ENCODE measurements at regions not wholly inside any gene's neighbourhood (a gene's known extent, or its start where the extent isn't known, plus 50 kb on each side); places are given as distances from the start of the nearest gene placed in this dataset.
"Not testable (repeated sequence)": the region's sequence is repeated elsewhere in the genome, so short reads cannot be mapped to it uniquely, and the experiment has no call there.

DNA sequence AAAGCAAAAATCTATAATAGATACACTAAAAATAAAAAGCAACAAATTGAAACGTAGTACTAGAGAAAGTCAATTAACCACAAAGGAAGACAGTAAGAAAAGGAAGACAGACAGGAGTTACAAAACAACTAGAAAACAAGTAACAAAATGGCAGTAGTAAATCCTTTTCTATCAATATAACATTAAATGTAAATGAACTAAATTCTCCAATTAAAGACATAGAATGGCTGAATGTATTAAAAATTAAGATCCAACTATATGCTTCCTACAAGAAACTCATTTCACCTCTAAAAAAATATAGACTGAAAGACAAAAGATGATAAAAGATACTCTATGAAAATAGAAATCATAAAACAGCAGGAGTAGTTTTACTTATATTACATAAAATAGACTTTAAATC lies 79.1 kb downstream of the CTH start:
- ATAC-seq = no peak
- intact Hi-C loops (cut with DNase I) = no loop called here
- no peak for DNase-seq (ENCODE audit: low spot score)

GRCh38 chr1:70495370-70495769 lies 84.3 kb downstream of the CTH start:
- intact Hi-C loops (cut with DNase I) = no loop called here
- no peak for ATAC-seq
- no peak for DNase-seq (ENCODE audit: low spot score)

DNA sequence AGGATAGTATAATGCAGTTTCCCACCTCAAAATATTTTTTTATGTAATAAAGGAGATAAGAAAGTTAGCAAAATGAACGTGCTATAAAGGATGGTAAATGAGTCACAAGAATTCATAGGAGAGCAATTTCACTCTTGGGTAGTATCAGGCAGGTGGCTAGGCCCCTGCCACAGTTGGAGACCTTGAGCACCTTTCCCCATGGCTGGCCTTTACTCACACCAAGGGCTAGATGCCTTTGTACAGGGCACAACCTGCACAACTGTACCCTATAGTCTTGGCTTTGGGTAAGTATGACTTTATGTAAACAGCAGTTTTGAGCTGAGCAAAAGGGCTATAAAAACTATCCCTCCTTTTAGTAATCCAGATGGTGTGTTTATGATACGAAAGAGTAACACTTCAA lies 85.1 kb downstream of the CTH start:
- no peak for ATAC-seq
- intact Hi-C loops (cut with DNase I) = no loop called here
- DNase-seq (ENCODE audit: low spot score) = no peak

DNA sequence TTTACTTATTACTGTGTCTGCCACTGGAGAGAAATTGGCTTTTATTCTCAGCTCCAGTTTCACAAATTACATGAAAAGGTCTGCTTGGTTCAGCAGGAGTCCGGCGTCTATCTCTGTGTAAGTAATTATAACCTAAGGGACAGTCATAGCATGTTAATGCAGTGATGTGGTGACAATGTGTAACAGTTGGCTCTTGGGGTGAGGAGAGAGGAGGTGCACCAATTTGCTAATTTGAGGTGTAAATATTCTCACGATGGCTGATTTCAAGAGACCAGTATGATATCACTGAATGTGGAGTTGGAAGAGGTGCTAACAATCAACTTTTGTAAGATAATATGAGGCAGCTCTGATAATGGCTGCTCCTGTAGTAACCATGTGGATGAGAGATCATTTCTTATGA lies 86.1 kb downstream of the CTH start:
- DNase-seq (ENCODE audit: low spot score) = no peak
- ATAC-seq = no peak
- intact Hi-C loops (cut with DNase I) = no loop called here

DNA sequence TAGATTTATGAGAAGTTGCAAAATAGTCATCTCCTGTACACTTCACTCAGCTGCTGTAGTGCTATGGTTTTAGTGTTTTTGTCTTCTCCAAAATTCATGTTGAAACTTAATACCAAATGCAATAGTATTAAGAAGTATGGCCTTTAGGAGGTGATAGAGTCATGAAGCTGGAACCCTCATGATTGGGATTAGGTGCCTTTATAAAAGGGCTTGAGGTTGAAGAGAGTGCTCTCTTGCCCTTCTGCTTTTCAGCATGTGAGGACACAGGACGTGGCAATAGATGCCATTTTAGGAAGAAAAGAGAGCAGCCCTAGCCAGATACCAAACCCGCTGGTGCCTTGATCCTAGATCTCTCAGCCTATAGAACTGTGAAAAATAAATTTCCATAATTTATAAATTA lies 87.6 kb downstream of the CTH start:
- intact Hi-C loops (cut with DNase I) = no loop called here
- DNase-seq (ENCODE audit: low spot score) = no peak
- no peak for ATAC-seq

GRCh38 chr1:70499695-70500094 lies 88.6 kb downstream of the CTH start:
- DNase-seq (ENCODE audit: low spot score) (no peak), ATAC-seq (no peak)
- intact Hi-C loops (cut with DNase I) = loop anchor here (10.0 kb wide), 1 partner anchor 365 kb away; no protein-coding TSS in a partner anchor

- ATAC-seq (no peak), DNase-seq (ENCODE audit: low spot score) (no peak)
- intact Hi-C loops (cut with DNase I) = loop anchor here (10.0 kb wide), 1 partner anchor 369 kb away; no protein-coding TSS in a partner anchor
These were observed 92.3 kb downstream of the CTH start for GRCh38 chr1:70503358-70503757.

DNA sequence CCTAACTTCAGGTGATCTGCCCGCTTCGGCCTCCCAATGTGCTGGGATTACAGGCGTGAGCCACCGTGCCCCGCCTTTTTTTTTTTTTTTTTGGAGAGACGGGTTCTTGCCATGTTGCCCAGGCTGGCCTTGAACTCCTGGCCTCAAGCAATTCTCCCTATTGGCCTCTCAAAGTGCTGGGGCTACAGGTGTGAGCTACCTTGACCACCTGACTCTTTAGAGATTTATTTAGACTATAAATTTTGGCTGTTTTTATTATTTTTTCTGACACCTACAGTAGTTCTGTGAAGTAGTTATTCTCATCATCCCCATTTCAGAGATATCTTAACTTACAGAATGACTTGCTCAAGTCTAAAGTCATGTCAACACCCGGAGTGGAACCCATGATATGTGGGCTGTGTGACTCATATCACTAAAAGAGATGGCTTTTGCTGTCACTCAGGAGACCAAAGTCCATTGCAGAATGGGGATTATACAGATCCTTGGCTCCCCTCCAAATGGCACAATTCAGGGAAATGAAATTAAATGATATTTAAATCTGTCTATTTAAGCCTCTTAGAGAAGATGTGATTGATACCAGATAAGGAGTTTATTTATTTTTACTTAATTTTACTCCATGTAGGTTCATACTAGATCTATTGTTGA lies 93.2 kb downstream of the CTH start:
- intact Hi-C loops (cut with DNase I) = loop anchor here (10.0 kb wide), 1 partner anchor 369 kb away; no protein-coding TSS in a partner anchor
- DNase-seq (ENCODE audit: low spot score) = no peak
- no peak for ATAC-seq

- DNase-seq (ENCODE audit: low spot score) (peak; percentile 76), ATAC-seq (peak; percentile 84)
- intact Hi-C loops (cut with DNase I) = loop anchor here (10.0 kb wide), 1 partner anchor 370 kb away; no protein-coding TSS in a partner anchor
These were observed 93.7 kb downstream of the CTH start for GRCh38 chr1:70504821-70505193.

- ATAC-seq; DNase-seq (ENCODE audit: low spot score): not testable (repeated sequence)
- intact Hi-C loops (cut with DNase I) = loop anchor here (10.0 kb wide), 1 partner anchor 373 kb away; no protein-coding TSS in a partner anchor
These were observed 96.9 kb downstream of the CTH start for GRCh38 chr1:70507991-70508390.

DNA sequence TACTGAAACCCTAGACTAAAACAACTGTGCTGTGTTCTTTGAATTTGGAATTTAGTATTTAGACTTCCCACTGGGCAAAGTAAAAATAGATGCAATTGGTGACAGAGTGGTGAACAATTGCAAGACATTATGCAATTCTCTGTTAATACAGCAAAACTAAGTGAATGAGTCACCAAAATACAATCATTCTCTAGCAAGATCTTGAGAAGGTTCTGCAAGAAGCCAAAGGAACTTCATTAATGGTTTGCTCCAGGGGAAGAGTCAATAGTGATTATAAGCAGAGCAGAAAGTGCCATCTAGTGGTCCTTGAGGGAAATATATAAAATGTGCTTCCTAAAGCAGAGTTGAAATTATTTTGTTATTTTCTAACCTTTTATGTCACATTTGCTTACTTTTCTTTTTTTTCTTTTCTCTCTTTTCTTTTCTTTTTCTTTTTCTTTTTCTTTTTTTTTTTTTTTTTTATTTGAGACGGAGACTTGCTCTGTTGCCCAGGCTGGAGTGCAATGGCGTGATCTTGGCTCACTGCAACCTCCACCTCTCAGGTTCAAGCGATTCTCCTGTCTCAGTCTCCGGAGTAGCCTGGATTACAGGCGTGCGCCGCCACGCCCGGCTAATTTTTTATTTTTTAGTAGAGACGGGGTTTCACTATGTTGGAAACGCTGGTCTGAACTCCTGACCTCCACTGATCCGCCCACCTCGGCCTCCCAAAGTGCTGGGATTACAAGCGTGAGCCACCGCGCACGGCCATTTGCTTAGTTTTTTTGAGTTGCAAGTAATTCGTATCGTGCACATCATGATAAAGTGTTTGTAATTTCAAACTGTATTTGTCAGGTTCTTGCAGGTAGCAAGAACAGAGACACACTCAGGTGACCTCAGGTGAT lies 99.2 kb downstream of the CTH start:
- no peak for DNase-seq (ENCODE audit: low spot score)
- ATAC-seq = peak; percentile 93
- intact Hi-C loops (cut with DNase I) = loop anchor here (10.0 kb wide), 1 partner anchor 375 kb away; no protein-coding TSS in a partner anchor

- intact Hi-C loops (cut with DNase I) = no loop called here
- ATAC-seq (no peak), DNase-seq (ENCODE audit: low spot score) (no peak)
These were observed 106.4 kb downstream of the CTH start for GRCh38 chr1:70517444-70517843.

- ATAC-seq = no peak
- intact Hi-C loops (cut with DNase I) = no loop called here
- DNase-seq (ENCODE audit: low spot score) = no peak
These were observed 107.0 kb downstream of the CTH start for GRCh38 chr1:70518106-70518505.

- ATAC-seq = peak; percentile 70
- intact Hi-C loops (cut with DNase I) = no loop called here
- DNase-seq (ENCODE audit: low spot score) = no peak
These were observed 117.7 kb downstream of the CTH start for GRCh38 chr1:70528590-70529333.

- DNase-seq (ENCODE audit: low spot score) = no peak
- intact Hi-C loops (cut with DNase I) = no loop called here
- no peak for ATAC-seq
These were observed 125.8 kb downstream of the CTH start for GRCh38 chr1:70536708-70537366.

DNA sequence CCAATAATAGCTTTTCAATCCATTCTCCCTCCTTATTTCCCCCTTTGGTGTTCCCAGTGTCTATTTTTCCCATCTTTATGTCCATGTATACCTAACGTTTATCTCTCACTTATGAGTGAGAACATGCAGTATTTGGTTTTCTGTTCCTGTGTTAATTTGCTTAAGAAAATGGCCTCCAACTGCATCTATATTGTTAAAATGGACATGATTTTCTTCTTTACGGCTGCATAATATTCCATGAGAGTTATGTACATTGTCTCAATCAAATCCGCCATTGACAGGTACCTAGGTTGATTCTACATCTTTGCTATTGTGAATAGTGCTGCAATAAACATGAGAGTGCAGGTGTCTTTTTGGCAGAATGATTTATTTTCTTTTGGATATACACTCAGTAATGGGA lies 126.7 kb downstream of the CTH start:
- intact Hi-C loops (cut with DNase I) = no loop called here
- ATAC-seq (no peak), DNase-seq (ENCODE audit: low spot score) (no peak)

DNA sequence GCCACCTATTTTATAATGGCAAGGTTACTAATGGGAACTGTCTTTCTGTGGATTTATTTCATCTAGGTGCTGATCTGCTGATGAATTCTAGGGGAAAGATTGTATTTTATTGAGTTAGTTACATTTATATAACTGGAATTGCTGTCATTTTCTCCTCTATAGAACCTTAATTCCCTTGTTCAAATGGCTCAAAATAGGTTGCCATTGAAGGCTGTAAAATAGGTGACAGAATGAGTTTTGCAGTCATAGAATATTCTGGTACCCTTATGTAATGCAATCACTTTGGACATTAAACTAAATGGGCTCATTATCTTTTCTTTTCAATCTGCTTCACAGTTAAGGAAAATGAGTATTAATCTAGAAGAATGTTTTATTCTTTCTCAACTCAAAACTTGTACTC lies 131.0 kb downstream of the CTH start:
- intact Hi-C loops (cut with DNase I) = no loop called here
- DNase-seq (ENCODE audit: low spot score) (no peak), ATAC-seq (no peak)

DNA sequence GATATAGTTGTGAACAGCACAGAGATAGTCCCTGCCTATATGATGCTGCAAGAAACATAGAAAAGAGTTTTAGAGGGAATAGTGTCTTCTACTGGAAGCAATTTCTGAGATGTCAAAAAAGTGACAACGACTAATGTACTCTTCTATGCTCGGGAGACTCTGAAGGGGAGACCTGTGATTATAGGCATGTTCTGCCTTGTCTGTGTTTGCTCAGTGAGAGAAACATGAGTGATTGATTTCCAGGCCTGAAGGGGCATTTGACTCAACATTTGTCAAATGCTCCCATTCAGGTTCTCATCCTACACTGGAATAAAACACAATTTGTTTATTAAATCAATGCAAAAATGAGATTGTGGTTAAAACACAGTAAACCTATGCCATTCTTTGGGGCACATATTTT lies 131.8 kb downstream of the CTH start:
- DNase-seq (ENCODE audit: low spot score) = no peak
- ATAC-seq = no peak
- intact Hi-C loops (cut with DNase I) = no loop called here

DNA sequence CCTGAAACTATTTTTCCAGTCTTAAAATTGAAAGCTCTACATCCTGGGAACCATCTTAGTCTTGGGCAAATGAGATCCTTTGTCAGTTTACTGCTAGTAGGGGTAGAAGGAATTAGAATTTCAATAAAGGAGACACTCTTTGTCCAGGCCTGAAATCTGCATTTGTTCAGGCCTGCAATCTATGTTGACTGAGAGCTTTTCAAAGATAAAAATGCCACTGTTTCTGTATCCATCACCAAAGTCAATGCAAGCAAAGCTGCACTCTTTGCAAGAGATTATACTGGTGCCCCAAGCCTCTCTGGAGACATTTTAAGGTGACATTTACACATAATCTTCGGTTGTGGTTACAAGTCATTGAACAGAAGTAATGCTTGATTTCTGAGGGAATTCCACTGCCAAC lies 135.7 kb downstream of the CTH start:
- intact Hi-C loops (cut with DNase I) = no loop called here
- ATAC-seq = no peak
- DNase-seq (ENCODE audit: low spot score) = no peak

All from sciatic nerve (tissue), 2 donors.